KMS-11 (cell line): ENCODE measurements at regions not wholly inside any gene's neighbourhood (a gene's known extent, or its start where the extent isn't known, plus 50 kb on each side); places are given as distances from the start of the nearest gene placed in this dataset.
A peak's percentile ranks its signal among the peaks of the same experiment; 100 is the strongest.

ENCODE experiments used
- H2AFZ ChIP-seq: fragments of 200-600 bp; sonication (generic); 2 replicates; pipeline ENCODE4 v1.6.1; 2016; ENCODE audit warnings: antibody characterized with exemption, mixed run types, low read depth
- H3K27ac ChIP-seq: fragments of 200-600 bp; sonication (generic); 2 replicates; pipeline ENCODE4 v1.6.1; 2016; ENCODE audit warnings: mild to moderate bottlenecking, mixed run types
- H3K27me3 ChIP-seq: fragments of 200-600 bp; sonication (generic); 2 replicates; pipeline ENCODE4 v1.6.1; 2017; ENCODE audit warnings: mild to moderate bottlenecking, low read depth, mixed run types, moderate library complexity; ENCODE audit not compliant: insufficient read depth
- H3K36me3 ChIP-seq: fragments of 200-600 bp; sonication (generic); 2 replicates; pipeline ENCODE4 v1.6.1; 2017; ENCODE audit warnings: mild to moderate bottlenecking, mixed run types; ENCODE audit not compliant: insufficient read depth
- H3K4me1 ChIP-seq: fragments of 200-600 bp; sonication (generic); 2 replicates; pipeline ENCODE4 v1.6.1; 2016; ENCODE audit warnings: mild to moderate bottlenecking, low read depth, mixed run types; ENCODE audit not compliant: poor library complexity, severe bottlenecking
- H3K4me2 ChIP-seq: fragments of 200-600 bp; sonication (generic); 2 replicates; pipeline ENCODE4 v1.7.0; 2016; ENCODE audit warnings: mild to moderate bottlenecking, mixed run types
- H3K4me3 ChIP-seq: fragments of 200-600 bp; sonication (generic); IDR thresholded peaks from 2 replicates; pipeline ENCODE4 v1.6.1; 2017; ENCODE audit warnings: low read depth, low read length, mixed read lengths; ENCODE audit not compliant: insufficient read depth
- H3K79me2 ChIP-seq: fragments of 200-600 bp; sonication (generic); 2 replicates; pipeline ENCODE4 v1.6.1; 2016; ENCODE audit warnings: low read depth, mixed run types; ENCODE audit not compliant: insufficient read depth
- H3K9ac ChIP-seq: fragments of 200-600 bp; sonication (generic); 2 replicates; pipeline ENCODE4 v1.6.1; 2016; ENCODE audit warnings: mild to moderate bottlenecking, mixed run types
- H4K20me1 ChIP-seq: fragments of 200-600 bp; sonication (generic); 2 replicates; pipeline ENCODE4 v1.6.1; 2016; ENCODE audit warnings: mild to moderate bottlenecking, mixed run types; ENCODE audit not compliant: insufficient read depth
- CTCF ChIP-seq: fragments of 200-600 bp; sonication (generic); conservative IDR thresholded peaks from 2 replicates; pipeline ENCODE4 v1.6.1; 2017; ENCODE audit warnings: low read depth, mild to moderate bottlenecking, antibody characterized with exemption, low read length, moderate library complexity, mixed read lengths

GRCh38 chr7:131124001-131124629, 203.6 kb upstream of the MKLN1 start:
- no peak overlapping the region for H2AFZ ChIP-seq
- H3K4me3 ChIP-seq, result no peak overlapping the region
- H4K20me1 ChIP-seq, result no peaks in the 10 kb centered on the region
- H3K9ac ChIP-seq, result no peak overlapping the region
- H3K27me3 ChIP-seq, result no peaks in the 10 kb centered on the region; the same call in 1 of the 2 replicates
- peak overlapping the region; percentile 16; the same call in 1 of the 2 replicates for H3K27ac ChIP-seq
- peaks cover 27% of the 10 kb centered on the region for H3K4me1 ChIP-seq
- H3K4me2 ChIP-seq, result peak overlapping the region; percentile 96
- no peaks in the 10 kb centered on the region for H3K36me3 ChIP-seq
- no peak for TF ChIP-seq CTCF
- no peaks in the 10 kb centered on the region for H3K79me2 ChIP-seq

GRCh38 chr7:131124867-131125266, 202.8 kb upstream of the MKLN1 start:
- H2AFZ ChIP-seq, result no peak overlapping the region
- no peaks in the 10 kb centered on the region for H4K20me1 ChIP-seq
- no peaks in the 10 kb centered on the region for H3K79me2 ChIP-seq
- TF ChIP-seq CTCF, result no peak
- peak overlapping the region; percentile 96 for H3K4me2 ChIP-seq
- H3K27ac ChIP-seq, result peak overlapping the region; percentile 16; the same call in 1 of the 2 replicates
- H3K4me3 ChIP-seq, result no peak overlapping the region
- no peaks in the 10 kb centered on the region; the same call in 1 of the 2 replicates for H3K27me3 ChIP-seq
- peaks cover 27% of the 10 kb centered on the region for H3K4me1 ChIP-seq
- H3K36me3 ChIP-seq, result no peaks in the 10 kb centered on the region
- no peak overlapping the region for H3K9ac ChIP-seq

DNA sequence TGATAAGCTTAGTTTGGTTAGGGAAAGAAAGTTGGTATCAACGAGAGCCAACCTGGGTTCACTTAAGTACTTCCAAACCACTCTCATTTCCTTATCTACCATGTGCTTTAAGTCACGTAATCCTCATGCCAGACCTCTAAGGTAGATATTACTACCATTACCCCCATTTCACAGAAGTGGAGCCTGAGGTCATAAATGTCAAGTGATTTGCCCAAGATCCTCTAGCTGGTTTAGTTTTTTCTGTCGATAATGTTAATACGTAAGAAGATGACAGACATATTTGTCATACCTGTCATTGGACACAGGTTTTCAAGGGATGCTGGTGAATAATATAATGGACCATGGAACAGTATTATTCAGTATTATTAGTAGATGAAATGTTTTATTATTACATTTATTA, 197.4 kb upstream of the MKLN1 start:
- H3K27ac ChIP-seq, result no peak overlapping the region
- TF ChIP-seq CTCF, result no peak
- peaks cover 16% of the 10 kb centered on the region for H3K4me1 ChIP-seq
- no peaks in the 10 kb centered on the region for H3K27me3 ChIP-seq
- no peak overlapping the region for H3K9ac ChIP-seq
- H3K36me3 ChIP-seq, result no peaks in the 10 kb centered on the region
- no peak overlapping the region for H3K4me2 ChIP-seq
- H4K20me1 ChIP-seq, result no peaks in the 10 kb centered on the region
- no peak overlapping the region for H3K4me3 ChIP-seq
- no peaks in the 10 kb centered on the region for H3K79me2 ChIP-seq
- no peak overlapping the region for H2AFZ ChIP-seq

DNA sequence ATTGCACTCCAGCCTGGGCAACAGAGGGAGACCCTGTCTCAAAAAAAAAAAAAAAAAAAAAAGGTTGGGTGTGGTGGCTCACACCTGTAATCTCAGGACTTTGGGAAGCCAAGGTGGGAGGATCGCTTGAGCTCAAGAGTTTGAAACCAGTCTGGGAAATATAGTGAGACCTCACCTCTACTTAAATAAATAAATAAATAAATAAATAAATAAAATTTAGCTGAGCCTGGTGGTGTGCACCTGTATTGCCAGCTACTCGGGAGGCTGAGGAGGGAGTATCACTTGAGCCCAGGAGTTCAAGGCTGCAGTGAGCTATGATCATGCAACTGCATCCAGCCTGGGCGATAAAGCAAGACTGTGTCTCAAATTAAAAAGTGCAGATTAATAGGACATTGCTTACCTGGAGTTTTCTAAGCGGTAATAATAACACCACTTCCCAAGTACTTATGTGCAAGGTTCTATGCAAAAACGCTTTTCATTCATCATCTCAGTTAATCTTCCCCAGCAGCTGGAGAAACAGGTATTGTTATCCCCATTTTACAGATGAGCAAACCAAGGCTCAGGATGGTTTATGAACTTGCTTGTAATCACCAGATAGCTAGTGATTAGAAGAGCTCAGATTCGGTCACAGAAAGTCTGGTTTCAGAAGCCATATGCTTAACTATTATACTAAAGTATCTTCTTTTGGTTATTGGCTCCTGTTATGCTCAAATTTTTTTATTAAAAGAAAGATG, 196.5 kb upstream of the MKLN1 start:
- H3K4me1 ChIP-seq, result peaks cover 15% of the 10 kb centered on the region
- no peak overlapping the region for H3K4me2 ChIP-seq
- no peaks in the 10 kb centered on the region for H4K20me1 ChIP-seq
- no peak overlapping the region for H2AFZ ChIP-seq
- H3K27me3 ChIP-seq, result no peaks in the 10 kb centered on the region
- H3K36me3 ChIP-seq, result no peaks in the 10 kb centered on the region
- TF ChIP-seq CTCF, result no peak
- H3K9ac ChIP-seq, result no peak overlapping the region
- no peak overlapping the region for H3K4me3 ChIP-seq
- no peak overlapping the region for H3K27ac ChIP-seq
- no peaks in the 10 kb centered on the region for H3K79me2 ChIP-seq
